ENCODE measurements at regions not wholly inside any gene's neighbourhood (a gene's known extent, or its start where the extent isn't known, plus 50 kb on each side); places are given as distances from the start of the nearest gene placed in this dataset.

GRCh38 chr10:113333313-113333712 lies 219.5 kb upstream of the HABP2 start:
- no peak for TF ChIP-seq POLR2A (IDR thresholded peaks at IDR 0.05)
- TF ChIP-seq CTCF (IDR thresholded peaks at IDR 0.05), result no peak

Measured in right lobe of liver (tissue), 4 donors.